ENCODE measurements at regions not wholly inside any gene's neighbourhood (a gene's known extent, or its start where the extent isn't known, plus 50 kb on each side); places are given as distances from the start of the nearest gene placed in this dataset.
"Not testable (repeated sequence)": the region's sequence is repeated elsewhere in the genome, so short reads cannot be mapped to it uniquely, and the experiment has no call there.

DNA sequence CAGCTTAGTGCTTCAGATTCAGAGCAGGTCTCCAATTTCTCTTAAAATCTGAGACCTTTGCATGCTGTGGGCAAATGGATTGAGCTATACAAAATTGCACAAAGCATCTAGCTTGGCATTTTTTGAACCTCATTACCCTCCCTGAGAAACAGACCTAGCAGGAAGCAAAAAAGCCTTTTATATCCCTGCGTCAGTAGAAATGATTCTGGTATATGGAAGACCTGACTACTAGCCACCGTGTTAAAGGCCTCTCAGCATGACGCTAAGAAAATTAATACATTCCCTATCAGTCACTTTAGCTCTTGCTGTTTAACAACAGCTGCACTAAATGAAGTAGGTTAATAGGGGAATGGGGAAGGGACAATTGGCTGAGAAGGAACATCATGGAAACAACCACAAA is 110.7 kb upstream of the SMLR1 start:
- no peak for DNase-seq (ENCODE audit: low read depth)

DNA sequence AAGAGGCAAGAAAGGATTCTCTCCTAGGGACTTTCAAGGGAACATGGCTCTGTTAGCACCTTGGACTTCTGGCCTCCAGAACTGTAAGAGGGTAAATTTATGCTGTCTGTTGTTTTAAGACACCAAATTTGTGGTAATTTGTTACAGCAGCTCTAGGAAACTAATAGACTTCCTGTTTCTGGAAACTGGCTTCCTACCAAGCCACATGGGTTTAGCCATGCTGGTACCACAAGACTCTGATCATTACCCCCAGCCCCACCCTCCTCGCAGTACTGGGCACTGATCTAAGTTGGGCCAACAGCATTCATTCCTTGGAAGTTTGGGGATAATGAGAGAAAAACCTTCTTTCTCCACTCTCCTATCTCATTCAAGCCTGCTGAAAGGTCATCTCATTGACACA is 109.5 kb upstream of the SMLR1 start:
- no peak for DNase-seq (ENCODE audit: low read depth)

DNA sequence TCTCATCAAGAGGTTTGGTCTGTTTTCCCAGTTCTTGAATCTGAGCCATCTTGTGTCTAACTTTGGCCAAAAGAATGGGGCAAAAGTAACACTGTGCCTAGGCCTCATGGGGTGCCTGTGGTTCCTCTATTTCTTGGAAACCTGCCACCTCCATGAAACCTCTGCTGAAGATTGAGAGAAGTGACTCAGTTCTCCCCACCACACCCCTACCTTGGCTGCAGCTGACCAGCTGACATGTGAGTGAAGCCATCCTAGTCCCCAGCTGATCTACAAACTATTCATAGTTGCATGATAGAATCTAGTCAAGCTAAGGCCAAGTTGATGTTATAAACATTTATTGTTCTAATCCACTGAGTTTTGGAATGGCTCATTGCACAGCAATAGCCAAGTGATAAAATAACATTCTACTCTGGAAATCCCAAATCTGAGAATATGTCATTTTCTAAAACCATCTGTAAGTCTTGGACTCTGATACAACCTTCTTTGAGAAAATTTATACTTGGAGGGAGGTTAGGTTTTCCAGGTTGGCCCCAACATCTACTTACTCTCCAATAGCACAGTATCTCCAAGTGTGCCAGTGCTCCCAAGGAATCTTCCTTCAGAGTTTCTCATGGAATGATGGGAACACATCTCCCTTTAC is 107.0 kb upstream of the SMLR1 start:
- no peak for DNase-seq (ENCODE audit: low read depth)

DNA sequence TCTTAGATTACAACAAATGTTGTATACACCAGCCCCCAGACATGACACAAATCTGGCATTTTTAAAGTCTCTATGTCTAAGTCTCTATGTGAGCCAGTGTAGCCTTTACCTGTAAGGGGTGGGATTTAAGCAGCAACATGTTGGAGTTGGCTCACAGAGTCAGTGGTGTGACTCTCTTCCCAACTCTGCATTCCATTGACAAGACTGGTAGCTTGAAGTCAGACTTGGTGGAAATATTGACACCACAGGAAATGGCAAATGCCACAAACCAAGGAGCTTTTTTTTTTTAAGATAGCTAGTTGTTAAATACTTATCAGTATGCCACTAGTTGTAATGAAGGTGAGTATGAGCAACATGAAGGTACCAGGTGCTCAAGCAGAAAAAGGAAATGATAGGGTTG is 103.1 kb upstream of the SMLR1 start:
- no peak for DNase-seq (ENCODE audit: low read depth)

DNA sequence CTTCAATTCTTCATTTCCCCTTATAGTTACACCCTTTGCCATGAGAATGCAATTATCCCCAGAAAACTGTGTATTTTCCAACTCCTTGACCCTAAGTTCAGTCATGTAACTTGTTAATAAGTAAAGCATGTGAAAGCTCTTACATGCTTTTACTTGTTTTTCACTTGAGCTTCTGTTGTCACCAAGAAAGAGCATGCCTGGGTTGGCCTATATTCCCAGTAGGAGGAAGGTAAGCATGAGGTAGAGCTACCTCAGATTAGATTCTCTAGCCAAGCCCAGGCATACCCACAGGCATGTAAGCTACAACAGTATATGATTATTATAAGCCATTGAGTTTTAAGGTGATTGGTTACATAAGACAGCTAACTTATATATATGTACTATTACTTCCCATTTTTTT is 101.7 kb upstream of the SMLR1 start:
- no peak for DNase-seq (ENCODE audit: low read depth)

DNA sequence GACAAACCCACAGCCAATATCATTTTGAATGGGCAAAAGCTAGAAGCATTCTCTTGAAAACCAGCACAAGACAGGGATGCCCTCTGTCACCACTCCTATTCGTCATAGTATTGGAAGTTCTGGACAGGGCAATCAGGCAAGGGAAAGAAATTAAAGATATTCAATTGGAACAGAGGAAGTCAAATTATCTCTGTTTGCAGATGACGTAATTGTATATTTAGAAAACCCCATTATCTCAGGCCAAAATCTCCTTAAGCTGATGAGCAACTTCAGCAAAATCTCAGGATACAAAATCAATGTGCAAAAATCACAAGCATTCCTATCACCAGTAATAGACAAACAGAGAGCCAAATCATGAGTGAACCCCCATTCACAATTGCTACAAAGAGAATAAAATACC is 99.1 kb upstream of the SMLR1 start:
- not testable (repeated sequence) for DNase-seq (ENCODE audit: low read depth)

DNA sequence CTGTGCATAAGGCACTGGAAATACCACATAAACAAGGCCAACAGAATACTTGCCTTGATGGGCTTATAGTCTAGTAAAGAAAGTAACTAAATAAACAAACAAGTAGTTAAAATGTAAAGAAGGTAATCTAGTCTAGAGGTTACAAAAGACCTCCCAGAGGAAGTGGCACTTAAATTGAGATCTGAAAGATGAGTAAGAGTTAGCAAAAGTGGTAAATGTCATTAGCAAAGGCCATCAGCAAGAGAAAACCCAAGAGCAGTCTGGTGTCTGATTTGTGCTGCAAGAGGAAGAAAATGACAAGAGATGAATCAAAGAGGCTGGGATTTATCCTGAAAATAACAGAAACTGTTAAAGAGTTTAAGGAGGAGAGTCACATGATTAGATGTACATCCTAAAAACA is 96.6 kb upstream of the SMLR1 start:
- no peak for DNase-seq (ENCODE audit: low read depth)

DNA sequence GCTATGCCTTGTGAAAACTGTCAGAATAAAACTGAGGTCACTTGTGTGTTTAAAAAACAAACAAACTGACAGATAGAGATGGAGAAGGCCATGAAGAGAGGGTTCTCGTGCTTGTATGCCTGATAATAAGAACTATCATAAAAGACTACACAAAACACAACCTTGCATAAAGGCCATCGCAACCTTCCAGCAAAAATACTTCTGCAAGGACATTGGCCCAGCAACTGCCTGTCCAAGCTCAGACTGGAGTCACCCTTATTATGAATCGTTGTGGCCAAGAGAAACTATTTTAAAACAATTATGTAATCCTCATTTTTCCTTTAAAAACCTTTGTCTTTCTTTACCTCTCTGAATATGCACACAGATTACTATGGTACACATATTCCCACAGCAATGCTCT is 93.0 kb upstream of the SMLR1 start:
- no peak for DNase-seq (ENCODE audit: low read depth)

DNA sequence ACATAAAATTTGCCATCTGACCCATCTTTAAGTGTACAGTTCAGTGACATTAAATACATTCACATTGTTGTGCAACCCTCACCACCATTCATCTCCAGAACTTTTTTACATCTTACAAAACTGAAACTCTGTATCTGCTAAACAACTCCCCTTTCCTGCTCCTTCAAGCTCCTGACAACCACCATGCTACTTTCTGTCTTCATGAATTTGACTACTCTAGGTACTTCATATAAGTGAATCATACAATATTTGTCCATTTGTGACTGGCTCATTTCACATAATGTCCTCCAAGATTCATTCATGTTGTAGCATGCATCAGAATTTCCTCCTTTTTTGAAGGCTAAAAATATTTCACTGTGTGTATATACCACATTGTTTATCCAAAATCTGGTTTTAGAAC is 86.9 kb upstream of the SMLR1 start:
- DNase-seq (ENCODE audit: low read depth) = no peak

DNA sequence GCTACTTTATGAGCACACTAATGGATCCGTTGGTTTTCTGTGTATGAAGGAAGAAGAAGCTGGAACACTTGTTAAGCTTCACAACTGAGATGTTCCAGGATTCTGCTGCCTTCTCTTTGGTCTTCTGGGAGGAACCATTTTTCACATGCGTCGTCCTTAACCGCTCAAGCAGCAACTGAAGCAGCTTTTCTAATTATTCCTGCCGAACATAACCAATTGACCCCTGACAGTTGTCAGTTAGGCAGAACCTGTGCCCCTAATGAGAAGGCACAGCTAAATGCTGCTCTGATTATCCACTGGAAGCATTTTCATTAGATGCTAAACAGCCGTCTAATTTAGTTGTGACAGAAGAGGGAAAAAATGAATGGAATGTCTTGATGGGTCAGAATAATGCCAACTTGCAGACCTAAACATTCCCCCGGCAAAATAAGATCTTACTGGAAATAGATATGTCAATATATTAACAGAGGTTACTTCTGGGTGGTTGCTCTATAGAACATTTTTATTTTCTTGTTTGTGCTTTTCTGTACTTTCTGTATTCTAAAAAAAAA is 85.0 kb upstream of the SMLR1 start:
- DNase-seq (ENCODE audit: low read depth) = no peak

DNA sequence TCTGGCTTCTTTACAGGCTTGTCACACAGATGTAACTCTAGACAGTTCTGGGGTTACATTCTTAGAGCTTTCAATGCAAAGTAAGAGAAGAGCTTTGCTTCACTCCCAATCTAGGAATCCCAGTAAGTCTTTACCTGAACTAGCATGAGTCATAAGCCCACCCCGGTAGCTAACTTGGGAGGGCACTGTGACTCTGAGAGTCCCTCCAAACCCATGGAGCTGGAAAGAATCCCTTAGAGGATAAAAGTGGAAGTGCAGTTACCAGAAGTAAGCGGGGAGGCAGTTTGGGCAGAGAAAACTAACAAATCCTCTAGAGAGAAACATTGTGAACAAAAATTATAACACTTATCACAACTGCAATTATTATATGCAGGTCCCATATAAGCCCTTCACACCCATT is 84.0 kb upstream of the SMLR1 start:
- no peak for DNase-seq (ENCODE audit: low read depth)

DNA sequence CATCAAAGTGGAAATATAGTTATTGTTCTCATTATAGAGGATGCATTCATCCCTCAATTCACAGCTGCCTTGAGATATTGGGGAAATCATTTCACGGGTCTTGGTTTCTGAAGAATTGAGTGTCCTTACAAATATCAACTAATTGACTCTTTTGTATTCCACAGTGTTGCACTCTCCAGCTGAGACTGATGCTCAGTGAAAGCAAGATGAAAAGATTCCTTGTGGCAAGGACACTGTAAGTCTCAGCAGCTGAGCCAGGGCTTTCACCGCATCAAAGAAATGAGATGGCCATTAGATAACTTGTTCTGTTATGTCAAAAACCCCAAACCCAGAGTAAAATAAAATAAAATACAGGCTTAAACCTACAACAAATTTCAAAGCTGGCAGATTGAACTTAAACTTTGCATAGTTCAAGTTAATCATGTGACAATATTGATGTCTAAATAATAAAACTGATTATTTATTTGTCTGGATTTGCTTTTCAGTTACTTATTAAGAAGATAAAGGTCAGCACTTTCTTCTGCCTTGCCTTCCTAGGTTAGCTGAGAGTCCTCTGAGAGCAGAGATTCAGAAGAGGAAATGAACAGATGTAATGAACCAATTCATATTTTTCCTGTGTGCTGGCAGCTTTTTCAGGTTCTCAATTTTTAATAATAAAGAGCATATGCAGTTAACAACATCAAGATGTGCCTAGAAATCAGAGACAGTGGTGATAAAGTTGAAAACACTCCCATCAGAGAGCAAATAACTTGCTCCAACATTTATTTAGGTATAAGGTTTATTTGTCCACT is 82.4 kb upstream of the SMLR1 start:
- DNase-seq (ENCODE audit: low read depth) = no peak

DNA sequence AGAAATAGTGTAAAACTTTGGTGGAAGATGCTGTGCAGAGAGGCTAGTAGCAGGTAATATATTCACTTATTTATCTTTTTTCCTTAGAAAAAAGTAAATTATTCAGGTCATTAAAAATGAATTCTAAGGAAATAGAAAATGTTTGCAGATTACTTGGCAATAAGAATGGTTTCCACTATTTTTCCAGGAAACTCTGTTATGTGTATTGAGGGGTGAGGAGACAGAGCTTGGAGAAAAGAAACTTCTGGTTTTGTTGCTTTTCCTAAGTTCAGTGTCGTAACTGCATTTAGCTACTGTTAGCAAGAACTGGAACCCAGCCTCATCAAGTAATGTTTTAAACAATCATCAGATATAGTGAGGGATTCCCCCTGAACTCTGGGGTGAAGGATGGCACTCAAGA is 79.2 kb upstream of the SMLR1 start:
- DNase-seq (ENCODE audit: low read depth) = no peak

DNA sequence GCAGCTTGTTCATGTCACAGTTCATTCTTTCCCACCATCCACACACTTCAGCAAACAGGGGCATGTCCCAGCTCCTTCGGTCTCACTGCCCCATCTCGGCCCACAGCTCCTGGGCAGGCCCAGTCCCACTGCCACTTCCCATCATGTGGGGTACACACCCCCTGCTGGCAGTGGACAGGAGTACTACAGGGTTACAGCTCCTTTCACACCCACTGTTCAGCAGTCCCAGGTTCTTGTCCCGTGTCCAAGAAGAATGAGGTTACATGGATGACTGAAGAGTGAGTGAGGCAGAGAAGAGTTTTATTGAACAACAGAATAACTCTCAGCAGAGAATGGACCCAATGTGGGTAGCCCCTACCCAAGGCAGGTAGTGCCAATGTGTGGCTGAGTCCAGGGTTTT is 77.8 kb upstream of the SMLR1 start:
- DNase-seq (ENCODE audit: low read depth) = no peak

DNA sequence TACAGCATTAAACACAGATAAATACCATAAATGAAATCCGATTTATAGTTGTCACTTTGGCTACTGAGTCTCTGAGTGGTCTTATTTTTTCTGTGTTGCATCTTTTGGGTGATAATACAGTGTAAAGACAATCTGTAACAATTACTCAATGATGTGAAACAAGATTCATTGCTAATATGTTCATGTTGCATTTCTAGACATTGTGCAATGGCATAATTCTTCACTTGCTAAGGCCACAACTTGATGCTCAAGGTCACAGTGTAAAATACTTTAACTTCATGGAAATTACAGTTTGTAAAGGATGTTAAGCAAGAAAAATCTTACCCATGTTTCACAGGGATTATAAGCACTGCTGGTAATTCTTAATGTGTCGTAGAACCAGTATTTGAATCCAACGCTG is 74.9 kb upstream of the SMLR1 start:
- no peak for DNase-seq (ENCODE audit: low read depth)

DNA sequence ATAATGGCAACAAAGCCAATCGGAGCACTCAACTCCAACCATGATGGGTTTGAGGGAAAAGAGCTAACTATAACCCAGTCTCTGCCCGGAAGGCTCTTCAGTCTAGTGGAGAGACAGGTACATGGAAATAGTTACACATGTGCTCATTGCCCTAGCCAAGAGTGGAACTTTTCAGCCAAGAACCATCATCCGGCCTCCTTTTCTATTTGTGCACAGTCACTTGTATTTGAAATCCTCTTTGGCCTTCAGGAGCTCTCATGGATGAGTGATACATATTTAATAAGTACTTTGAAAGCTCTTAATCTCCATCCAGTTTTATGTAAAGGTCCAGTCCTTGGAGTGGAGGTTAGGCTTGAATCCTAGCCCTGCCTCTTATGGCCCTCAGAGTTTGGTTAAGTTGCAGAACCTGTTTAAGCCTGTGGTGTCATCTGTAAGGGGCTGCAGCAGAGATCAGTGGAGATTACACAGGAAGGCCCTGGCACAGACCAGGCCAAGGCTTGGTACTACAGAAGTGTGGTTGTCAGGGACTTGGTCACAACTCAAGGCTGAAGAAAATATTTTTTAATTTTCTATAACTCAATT is 72.3 kb upstream of the SMLR1 start:
- DNase-seq (ENCODE audit: low read depth) = no peak

DNA sequence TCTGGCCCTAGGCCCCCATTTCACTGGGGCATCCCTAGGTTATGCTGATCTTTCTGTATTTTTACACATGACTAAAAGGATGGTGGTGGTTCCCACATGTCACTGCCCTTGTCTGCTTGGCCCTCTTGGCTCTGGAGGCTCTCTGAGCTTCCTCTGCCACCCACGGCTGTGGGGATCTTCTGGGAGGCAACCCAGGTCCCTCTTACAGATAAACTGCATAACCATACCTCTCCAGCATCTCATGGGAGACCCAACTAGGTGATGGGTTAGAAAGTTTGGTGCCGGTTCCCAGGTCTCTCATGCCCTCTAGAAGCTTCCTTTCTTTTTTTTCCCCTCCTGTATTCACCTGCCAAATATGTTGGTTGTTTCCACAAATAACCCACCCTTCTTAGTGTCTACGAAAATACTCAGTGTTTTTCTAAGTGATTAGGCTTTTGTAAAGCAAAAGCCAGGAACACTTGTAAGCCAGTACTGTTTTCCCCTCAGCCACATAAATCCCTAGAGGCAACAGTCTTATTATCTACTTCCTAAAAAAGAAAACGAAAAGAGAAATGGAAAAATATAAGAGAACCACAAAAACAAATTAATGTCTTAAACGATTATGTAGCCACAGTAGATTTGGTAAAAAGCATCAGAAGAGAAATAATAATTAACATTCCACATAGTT is 71.7 kb upstream of the SMLR1 start:
- no peak for DNase-seq (ENCODE audit: low read depth)

DNA sequence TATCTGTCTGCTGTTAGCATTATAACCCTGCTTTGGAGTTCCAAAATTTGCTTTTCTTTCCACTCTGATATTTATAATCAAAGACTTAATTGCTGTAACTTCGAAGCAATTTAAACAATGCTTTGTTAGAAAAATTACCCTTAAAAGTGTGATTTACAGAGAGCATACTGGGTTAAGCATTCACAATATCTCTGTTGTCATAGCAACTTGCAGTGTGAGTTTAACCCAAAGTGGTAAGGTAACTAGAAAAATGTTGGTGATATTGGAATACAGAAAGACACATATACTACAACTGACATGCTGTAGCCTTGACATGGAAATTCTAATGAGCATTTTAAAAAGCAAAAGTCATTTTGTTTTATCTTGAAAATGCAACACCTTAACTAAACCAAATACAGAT is 70.4 kb upstream of the SMLR1 start:
- DNase-seq (ENCODE audit: low read depth) = no peak

DNA sequence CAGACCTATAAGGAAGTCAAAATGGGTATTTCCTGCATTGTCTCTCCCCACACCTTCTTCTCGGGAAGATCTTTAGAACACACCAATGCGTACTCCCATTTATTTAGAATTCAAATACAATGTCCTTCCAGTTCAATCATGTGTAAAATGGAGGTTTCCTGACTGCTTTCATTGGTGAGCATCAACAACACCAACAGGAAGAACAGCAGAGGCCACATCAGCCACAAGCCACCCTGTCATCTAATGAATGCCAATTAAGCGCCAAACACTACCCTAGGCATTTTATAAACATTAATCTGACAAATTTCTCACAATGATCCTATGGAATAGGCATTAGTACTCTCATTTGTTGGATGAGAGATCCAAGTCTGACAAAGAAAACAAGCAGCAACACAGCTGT is 68.4 kb upstream of the SMLR1 start:
- no peak for DNase-seq (ENCODE audit: low read depth)

DNA sequence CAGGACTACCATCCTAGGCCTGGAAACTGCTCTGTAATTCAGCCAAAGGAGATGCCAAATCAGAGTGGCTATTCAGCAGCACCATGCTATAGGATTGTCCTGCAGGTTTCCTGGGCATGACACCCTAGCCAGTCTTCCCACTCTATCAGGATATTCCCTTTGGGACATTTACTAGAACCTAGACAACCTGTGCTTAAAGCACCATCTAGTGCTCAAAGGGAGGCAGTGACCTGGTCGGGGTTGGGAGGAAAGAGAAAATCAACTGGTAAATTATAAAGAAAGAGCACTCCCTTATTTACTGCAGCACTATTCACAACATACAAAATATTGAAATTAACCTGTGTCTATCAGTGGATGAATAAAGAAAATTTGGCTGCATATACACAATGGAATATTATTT is 67.2 kb upstream of the SMLR1 start:
- DNase-seq (ENCODE audit: low read depth) = no peak

DNA sequence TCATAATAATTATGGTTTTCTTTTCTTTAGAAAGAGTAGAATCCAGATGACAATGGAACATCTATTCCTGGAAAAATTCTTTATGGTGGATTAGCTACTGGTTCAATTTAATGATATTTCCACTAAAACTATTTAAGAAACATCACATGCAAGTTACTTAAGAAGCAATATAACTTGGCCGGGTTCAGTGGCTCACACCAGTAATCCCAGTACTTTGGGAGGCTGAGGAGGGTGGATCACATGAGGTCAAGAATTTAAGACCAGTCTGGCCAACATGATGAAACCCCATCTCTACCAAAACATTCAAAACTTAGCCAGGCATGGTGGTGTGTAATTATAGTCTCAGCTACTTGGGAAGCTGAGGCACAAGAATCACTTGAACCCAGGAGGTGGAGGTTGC is 65.9 kb upstream of the SMLR1 start:
- no peak for DNase-seq (ENCODE audit: low read depth)

DNA sequence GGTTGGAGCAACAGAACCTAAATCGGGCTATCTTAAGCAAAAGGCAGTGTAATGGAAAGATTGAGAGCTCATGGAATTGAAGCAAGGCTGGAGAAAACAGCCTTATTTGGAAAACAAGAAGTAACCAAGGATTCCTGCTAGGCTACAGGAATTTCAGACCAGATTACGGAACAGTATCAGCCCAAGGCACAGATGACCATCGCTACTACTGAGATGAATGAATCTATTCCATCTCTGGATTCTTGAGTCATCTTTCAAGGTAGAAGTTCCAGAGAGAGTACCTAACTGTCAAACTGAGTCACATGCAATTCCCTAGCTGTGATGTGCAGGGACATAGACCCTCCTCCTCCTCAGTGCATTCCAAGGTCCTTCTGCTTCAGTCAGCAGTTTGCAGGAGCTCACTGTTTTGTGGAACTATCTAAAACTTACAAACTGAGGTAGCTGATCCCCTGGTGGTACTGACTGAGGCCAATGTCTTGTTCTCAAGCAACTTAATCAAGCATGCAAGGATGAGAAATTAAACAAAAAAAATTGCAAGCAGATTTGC is 62.0 kb upstream of the SMLR1 start:
- DNase-seq (ENCODE audit: low read depth) = no peak

Measured in stimulated activated CD8-positive, alpha-beta memory T cell treated with anti-CD3 and anti-CD28 coated beads, Interleukin-4, amount 100 ng/mL, for 24 hours (primary cell).